ENCODE measurements at regions not wholly inside any gene's neighbourhood (a gene's known extent, or its start where the extent isn't known, plus 50 kb on each side); places are given as distances from the start of the nearest gene placed in this dataset.

DNA sequence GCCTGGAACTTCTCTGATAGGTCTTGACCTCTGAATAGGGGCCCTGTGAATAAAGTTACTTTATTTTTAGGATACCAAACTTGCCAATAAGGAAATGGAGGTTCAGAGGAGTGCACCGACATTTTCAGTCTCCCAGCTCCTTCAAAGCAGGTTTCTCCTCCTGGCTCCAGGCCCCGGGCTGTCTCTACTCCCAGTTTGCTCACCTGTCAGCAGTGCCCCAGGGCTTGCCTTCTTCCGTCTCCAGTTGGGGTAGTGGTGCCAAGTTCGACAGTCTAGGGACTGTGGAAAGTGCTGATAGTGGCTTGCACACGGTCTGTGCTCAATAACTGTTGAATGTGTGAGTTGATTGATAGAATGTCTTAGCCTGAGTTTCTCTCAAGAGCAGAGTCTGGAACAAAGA, 149.2 kb downstream of the ACTL8 start:
- no peak for DNase-seq (ENCODE audit: low read depth)

DNA sequence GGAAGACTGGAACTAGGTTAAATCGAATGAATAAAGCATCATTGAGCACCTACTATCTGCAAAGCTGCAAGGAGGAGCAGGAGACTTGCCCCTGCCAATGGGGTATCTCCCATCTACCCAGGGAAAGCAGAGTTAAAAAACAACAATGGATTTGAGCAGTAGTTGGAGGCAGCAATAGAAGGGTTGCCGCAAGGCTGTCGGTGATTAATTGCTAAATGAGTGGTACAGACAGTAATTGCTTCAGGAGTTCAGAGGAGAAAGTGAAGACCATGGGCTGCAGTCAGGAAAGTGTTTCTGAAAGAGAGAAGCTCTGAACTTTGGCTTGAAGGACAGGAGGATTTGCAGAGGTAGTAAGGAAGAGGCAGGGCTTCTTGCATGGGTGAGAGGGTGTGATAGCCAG, 152.9 kb downstream of the ACTL8 start:
- DNase-seq (ENCODE audit: low read depth), result no peak

DNA sequence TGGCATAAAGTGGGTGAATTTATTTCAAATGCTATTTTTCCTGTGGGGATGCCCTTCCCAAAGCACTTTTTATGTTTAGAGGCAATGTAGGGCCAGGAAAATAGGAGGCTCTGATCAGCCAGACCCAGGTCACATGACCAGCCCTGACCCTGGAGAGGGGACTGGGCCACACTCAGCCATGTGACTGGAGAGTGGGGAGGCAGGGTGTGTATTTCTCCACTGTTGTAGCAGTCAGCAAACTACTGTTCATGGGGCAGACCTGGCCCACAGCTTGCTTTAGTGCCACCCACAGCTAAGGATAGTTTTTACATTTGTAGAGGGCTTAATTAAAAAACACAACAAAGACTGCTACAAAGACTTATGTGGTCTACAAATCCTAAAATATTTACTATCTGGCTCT, 153.8 kb downstream of the ACTL8 start:
- DNase-seq (ENCODE audit: low read depth), result no peak

DNA sequence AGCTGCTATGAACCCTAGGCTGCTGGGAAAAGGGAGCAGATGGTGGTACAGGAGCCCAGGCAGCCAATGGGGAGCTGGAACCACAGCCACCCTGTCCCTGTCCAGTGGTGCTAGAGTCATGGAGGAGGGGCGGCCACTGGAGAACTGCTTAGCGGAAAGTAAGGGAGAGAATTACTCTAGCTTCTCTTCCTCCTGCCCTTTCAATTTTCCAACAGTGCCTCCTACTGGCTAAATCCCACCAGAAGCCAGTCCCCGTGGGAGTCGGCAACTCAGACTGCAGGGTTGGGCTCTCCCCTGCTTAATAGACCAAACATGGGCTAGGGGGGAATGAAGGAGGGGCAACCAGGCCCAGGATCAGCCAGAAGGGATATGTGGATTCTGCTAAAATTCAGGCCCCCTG, 154.5 kb downstream of the ACTL8 start:
- DNase-seq (ENCODE audit: low read depth), result no peak

DNA sequence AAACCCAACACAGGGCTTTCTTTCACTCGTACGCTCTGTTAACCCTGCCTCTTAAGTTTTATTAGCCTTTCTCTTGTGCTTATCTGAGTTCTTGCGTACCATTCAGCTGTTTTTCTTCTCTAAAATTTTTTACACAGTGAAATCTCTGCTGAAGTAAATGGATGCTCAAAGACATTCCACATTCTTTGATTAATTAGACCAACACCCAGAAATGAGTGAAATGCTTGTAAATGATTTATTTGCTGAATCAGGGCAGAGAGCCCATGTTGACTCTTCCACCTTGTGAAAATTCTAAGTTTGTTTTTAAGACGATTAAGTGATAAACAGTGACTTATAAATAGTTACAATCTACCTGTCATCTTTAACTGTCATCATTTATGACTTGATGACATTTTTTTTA, 156.7 kb downstream of the ACTL8 start:
- no peak for DNase-seq (ENCODE audit: low read depth)

DNA sequence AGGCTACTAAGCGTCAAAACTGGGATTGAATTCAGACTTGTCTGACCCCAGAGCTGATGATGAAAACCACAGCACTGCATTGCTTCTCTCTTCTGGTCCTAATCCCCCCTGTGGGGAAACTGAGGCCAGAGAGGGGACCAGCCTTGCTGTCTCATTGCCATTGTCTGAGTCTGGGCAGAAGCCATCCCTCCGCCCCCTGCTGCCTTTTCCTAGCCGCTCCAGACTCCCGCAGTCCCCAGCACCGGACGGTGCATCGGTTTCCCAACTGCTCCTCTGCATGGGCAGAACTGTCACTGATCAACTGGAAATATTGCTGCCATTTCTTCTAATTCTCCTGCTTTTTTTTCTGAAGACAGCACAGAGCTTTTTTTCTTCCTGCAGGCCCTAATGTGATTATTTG, 157.4 kb downstream of the ACTL8 start:
- DNase-seq (ENCODE audit: low read depth), result no peak

DNA sequence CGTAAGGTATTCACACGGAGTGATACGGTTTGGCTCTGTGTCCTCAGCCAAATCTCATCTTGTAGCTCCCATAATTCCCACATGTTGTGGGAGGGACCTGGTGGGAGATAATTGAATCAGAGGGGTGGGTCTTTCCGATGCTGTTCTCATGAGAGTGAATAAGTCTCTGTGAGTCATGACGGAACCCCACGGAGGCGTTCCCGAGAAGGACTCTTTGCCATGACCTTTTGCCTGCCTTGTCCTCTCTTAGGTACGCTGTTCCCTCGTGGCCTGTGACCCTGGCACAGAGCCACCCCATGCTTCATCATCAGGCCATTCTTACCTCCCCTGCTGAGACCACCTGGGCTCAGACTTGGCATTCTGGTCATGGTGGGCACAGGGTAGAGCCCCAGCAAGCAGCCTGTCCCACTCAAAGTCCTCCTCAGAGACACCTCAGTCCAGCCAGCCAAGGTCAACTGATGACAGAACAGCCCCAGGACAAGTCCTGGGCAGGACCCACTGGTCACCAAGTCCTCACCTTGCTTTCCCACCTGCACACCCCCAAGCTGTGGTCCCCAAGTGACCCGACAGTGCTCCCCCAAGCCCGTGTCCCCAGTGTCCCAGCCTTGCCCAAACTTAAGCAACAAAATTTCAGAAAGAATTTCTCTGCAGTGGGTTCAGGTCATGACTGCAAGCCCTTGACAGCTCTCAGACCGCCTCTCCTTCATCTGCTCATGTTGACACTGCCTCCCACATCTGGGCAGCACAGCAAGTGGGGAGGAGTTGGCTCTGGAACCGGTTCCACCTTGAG, 158.4 kb downstream of the ACTL8 start:
- DNase-seq (ENCODE audit: low read depth), result no peak

DNA sequence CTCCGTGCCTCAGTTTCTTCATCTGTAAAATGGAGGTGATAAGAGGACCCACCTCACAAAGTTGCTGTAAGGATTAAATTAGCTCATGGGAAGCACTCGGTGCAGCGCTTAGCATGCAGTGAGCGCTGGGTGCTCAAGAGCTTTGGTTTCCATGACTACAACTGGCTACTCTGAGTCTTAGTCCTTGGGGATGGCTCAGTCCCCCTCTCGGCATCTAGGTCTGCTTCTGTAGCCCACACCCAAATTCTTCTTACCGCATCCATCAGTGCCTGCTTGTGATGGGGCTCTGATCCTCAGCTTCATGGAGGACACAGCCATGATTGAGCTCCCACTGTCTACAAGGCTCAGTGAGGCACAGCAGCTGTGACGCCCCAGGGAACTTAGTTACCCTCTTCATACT, 159.0 kb downstream of the ACTL8 start:
- no peak for DNase-seq (ENCODE audit: low read depth)

DNA sequence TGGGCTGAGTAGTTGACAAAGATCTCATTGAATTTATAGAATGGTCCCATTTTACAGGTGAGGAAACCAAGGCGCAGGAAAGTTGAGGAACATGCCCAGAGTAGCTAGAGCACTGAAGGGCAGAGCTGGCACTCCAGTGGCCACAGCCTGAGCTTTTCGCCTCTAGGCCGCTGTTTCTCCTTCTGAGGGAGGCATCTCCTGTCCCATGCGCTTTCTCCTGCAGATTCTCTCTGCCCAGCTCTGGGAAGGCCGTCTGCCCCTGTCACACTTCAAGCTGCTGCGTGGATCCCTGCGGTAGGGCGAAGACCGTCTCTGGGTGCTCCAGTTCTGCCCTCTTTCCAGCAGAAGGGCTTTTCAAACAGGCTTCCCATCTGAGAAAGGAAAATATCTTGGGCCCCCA, 159.9 kb downstream of the ACTL8 start:
- DNase-seq (ENCODE audit: low read depth), result no peak

DNA sequence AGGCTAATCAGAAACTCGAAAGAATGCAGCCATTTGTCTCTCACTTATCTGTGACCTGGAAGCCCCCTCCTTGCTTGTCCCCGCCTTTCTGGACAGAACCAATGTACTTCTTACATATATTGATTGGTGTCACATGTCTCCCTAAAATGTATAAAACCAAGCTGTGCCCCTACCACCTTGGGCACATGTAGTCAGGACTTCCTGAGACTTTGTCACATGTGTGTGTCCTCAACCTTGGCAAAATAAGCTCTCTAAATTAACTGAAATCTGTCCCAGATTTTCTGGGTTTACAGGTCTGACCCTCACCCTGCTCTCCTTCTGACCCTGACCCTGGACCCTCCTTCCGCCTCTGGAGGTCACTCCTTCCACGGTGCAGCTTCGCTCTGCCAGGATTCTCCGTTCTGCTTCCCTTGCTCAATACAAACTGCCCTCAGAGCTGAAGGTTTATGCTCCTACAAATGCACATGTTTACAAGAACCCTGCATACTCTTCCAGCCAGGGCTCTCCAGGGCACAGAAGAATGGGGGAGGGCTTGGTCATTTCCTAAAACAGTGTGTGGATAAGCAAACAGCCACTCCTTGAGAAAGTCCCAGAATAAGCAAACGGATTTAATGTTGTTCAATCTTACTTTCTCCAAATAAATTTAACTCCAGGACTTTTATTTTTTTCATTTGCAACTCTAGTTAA, 160.5 kb downstream of the ACTL8 start:
- no peak for DNase-seq (ENCODE audit: low read depth)

DNA sequence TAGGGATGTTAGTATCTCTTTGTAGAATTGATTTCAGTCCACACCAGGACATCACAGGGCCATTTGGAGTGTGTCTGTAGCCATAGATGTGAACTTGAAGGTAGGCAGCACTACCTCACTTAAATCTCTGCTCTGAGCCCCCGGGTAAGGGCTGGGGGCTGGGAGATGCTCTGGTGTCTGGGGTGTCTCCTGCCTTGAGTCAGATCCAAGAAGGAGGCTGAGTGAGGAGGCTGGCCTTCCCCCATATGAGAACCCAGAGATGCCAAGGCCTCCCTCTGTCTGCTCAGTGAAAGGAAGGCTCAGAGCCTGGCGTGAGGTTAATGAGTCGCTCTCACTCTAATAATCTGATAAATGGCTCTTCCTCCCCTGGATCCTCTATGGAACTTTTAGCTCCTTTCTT, 161.6 kb downstream of the ACTL8 start:
- no peak for DNase-seq (ENCODE audit: low read depth)

DNA sequence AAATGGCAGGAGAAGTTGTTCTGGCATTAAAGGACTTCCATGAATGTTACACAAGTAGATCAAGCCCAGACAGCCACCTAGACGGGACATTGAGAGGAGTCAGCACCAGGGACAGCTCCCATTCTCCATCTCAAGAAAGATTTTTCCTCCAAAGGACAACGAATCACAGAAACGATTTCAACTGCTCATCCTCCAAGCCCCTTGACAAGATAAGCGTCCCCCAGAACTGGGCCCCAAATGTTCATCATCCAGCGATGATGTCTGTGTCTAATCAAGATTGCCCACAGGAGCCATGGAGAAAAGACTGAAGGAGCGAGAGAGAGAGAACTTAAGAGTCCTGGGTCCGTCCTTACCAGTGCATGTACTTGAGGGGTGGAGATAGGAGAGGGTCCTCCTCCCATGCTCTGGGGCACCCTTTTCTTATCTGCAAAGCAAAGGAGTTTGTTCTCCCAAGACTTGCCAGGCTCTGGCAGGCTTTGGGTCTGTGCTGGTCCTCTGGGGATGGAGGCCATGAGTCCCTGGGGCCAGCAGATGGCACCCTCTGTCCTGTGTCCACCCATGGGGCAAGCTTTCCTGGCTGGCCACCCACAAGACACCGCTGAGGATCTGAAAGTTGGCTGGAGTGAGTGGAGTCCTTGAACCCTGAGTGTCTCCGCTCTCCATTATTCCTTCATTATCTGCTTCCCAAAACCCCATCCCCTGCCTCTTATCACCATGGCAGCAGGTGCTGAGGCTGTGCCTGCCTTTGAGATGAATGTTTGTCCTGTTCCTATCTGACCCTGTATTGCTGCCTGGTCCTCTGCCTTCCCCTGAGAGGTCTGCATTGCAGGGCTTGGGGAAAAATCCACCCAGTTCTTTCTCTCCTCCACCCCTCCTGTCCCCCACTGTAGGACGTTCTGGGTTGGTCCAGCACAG, 164.6 kb downstream of the ACTL8 start:
- DNase-seq (ENCODE audit: low read depth), result peak; percentile 20

DNA sequence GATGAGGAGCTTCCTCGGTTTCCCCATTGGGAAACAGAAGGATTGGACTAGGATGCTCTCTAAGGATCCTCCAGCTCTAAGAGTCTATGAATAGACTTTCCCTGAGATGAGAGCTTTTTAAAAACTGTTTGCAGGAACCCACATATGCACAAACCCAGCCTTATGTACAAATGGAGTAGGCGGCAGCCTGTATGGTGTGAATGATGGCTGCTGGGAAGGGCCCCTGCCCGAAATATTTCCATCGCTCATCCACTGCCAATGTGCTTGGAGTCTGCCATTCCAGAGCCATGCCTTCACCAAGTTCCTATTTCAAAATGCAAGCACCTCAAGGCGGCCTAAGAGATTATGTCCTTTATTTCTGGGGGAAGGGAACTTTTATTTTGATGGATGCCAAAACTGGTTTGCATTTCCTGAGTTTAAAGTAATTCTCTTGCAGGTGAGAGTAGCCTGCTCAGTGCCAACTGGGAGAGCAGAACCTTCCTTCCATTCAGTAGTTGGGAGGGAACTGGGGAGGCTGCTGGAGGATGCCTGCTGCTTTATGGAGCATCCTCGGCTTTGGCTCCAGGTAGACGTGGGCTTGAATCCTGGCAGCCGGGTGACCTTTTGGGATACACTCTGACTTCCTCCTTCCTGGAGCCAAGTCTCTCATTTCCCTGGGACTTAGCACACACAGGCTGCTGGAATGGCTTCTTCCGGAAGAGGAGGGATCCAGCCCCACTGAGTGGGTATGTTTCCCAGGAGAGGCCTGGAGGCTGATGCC, 165.9 kb downstream of the ACTL8 start:
- no peak for DNase-seq (ENCODE audit: low read depth)

DNA sequence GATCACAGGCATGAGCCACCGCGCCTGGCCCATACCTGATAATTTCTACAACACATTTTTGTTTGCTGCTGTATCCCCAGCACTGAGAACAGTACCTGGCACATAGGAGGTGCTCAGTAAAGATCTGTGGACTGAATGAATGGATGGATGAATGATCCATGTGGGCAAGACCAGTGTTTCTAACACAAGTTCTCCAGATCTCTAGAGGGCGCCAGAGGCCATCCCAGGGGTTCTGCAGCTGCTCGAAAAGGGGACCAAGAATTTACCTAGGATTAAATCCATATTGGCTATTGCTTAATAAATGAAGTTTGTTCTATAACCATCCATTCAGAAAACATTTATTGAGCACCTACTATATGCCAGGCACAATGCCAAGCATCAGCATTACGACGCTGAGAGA, 167.7 kb downstream of the ACTL8 start:
- DNase-seq (ENCODE audit: low read depth), result peak; percentile 18

DNA sequence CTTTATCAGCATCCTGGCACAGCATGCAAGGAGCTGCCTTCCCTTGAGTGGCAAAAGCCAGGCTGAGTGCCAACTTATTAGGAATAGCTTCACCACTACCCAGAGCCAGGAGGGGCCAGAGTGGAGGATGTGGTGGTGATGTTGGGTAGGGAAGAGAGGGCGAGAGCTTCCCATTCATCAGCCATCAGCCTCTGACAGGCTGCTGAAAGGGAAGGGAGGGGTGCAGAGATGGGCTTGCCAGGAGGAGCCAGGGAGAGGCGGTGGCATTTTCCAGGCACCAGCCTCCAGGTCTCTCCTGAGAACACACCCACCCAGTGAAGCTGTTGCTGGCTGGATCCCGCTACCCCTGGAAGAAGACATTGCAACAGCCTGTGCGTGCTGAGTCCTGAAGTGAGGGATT, 168.5 kb downstream of the ACTL8 start:
- no peak for DNase-seq (ENCODE audit: low read depth)

DNA sequence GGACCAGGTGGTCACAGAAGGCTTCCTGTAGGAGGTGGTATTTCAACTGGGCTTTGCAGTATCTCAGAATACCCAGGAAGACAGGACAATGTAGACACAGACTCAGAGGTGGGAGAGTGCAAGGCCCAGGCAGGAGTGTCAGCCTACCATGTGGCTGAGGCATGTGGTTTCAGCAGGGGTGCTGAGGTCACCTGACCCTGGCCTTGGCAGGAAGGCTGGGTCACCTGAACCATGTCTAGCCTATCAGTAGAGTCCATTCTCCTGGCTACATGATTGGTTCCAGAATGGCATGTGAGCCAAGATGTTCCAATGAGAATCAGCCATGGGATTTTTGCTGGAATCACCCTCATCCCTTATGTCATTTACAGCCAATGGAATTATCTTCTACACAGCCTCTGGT, 169.4 kb downstream of the ACTL8 start:
- no peak for DNase-seq (ENCODE audit: low read depth)

DNA sequence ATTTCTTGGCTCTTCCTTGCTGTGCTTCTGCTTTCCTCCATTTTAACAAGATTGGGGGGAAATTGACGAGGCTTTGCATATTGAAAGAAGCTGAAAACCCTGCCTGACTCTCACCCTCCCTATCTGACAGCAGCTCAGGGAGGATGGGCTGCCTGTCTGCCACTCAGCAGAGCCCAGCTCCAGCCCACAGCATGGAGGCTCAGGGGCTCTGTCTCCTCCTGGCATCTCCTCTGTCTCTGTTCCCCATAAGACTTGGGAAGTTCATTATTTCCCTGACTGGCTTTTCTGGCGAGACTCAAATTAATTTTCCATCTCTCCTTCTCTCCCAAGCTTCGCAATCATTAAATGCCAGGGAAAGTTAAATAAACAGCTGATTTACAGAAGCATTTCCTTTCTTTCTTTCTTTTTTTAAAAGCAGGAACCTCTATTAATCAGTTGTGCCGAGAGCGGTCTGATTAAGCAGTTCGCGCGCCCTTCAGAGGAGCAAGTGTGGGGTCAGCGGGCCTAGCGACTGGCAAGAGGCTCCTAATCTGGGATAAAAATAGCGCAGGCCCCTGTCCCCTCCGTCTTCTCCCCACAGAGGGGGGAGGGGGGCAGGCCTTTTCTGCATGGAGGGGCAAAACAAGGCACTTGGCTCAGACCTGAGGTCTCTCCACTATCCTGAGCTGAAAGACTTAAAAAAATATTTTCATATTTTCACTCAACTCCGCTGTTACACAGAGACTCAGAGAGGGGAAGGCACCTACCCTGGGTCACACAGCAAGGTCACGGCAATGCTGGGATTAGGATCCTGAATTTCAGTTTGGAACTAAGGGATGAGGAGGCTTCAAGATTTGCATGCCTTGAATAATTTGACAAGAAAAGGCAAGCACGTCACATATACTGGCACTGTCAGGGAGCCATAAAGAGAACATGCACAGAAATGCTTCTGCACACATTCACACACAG, 170.4 kb downstream of the ACTL8 start:
- no peak for DNase-seq (ENCODE audit: low read depth)

DNA sequence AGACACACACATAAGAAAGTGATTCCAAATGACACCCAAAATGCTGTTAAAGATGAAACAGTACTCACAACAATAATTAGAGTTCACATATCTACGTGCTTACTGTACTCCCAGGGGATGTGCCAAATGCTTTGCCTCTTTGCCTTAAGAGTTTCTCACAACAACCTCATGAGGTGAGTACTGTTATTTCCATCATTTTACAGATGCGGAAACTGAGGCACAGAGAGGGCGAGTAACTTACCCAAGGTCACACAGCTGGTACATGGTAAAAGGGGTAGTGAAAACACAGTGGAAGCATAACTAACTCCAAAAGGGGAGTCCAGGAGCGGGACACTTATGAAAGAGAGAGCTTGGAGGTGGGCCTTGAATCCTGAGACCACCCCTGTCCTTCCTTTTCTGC, 171.8 kb downstream of the ACTL8 start:
- no peak for DNase-seq (ENCODE audit: low read depth)

DNA sequence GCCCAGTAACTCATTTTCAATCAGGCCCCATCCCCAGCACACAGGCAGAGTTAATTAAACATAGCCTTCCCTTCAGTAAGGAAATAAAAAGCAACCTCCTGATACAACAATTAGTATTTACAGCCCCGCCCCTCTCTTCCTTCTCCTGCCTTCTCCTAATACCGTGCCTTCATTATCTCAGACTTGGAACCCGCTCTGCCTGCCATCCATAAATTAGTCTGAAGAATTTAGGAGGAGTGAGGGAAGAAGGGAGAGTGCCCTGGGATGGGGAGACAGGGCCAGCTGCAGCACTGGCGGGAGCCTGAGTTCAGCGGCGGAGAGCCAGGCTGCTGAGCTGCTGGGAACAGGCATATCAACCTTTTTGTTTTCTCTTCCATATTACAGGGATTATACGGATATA, 172.8 kb downstream of the ACTL8 start:
- DNase-seq (ENCODE audit: low read depth), result no peak

DNA sequence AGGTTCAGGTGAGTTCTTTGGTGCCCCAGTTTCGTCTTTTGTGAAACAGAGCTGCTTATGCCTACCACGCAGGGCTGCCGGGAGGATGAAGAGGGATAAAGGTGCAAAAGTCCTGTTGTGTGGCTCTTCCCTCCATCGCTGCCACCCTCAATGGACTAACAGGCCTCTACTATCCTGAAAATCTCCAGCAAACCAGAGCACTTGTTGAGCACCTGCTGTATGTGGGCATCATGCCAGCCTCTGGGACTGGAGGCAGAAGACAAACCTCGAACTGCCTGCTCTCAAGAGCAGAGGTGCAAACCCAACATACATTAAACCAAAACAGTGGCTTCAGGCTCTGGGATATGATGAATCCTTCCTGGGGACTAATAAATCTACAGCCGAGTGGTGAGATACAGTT, 174.1 kb downstream of the ACTL8 start:
- DNase-seq (ENCODE audit: low read depth), result no peak

DNA sequence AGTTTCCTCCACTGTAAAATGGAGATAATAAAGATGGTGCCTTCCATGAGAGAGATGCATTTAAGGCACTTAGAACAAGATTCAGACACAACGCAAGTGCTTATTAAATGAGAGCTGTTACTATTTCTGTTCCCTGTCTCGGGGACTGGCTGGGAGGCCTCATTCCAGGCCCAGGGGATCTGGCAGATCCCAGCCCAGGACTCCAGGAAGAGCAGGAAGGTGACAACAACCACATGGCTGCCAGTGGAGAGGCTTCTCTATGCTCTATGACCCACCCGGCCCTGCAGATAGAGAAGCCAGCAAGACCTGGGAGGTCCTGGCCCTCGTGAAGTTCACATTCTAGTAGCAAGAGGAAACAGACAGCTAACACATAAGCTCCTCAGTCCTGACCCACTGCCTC, 175.5 kb downstream of the ACTL8 start:
- no peak for DNase-seq (ENCODE audit: low read depth)
